HCT116 (cell line): ENCODE measurements at regions not wholly inside any gene's neighbourhood (a gene's known extent, or its start where the extent isn't known, plus 50 kb on each side); places are given as distances from the start of the nearest gene placed in this dataset.

ENCODE experiments used
- ATAC-seq: fragments of 200-7000 bp; cut with Tn5 transposase; 2 replicates; pipeline ENCODE4 v1.9.1; 2020; ENCODE audit warnings: mild to moderate bottlenecking, moderate library complexity
- BruUV-seq: library from RNA; stranded (reverse); fragments of 400-500 nt; replicated peaks from 2 replicates; lab custom pipeline; 2021; lab: Mats Ljungman, UMichigan
- CTCF ChIA-PET: fragments of 300-600 bp; sonication (Branson Sonifier 250); formaldehyde crosslinking; loops from one replicate; lab custom pipeline; 2021; ENCODE audit warnings: antibody characterized with exemption; lab: Charles Lee
- POLR2A ChIA-PET: fragments of 300-600, 350-600 bp; sonication (Branson Sonifier 250); formaldehyde crosslinking; loops from one replicate; lab custom pipeline; 2021; ENCODE audit warnings: antibody characterized with exemption; lab: Charles Lee
- RAD21 ChIA-PET, 2 experiments: fragments of 300-600 bp; sonication (Branson Sonifier 250); formaldehyde crosslinking; loops; one replicate each; lab custom pipeline; 2023; ENCODE audit warnings: low total read pairs in 2 of 2; ENCODE audit not compliant: uncharacterized antibody in 2 of 2, unreplicated experiment in 2 of 2, low non-redundant PET in 1 of 2; lab: Charles Lee
- DNase-seq: peaks from one replicate; pipeline ENCODE4 v3.0.0-alpha.2; 2010; ENCODE audit warnings: low read depth, low spot score
- H2AFZ ChIP-seq: fragments of 200-600 bp; shearing (Covaris generic), sonication (generic); 2 replicates; pipeline ENCODE4 v1.6.1; 2017; ENCODE audit warnings: low read depth, mixed run types, mixed read lengths, antibody characterized with exemption, low read length; ENCODE audit not compliant: poor library complexity, severe bottlenecking
- H3K27ac ChIP-seq: 2 replicates; pipeline ENCODE4 v1.5.1; 2012; ENCODE audit warnings: low read depth, low read length
- H3K27me3 ChIP-seq: fragments of 200-600 bp; sonication (generic); 2 replicates; pipeline ENCODE4 v1.6.1; 2016; ENCODE audit warnings: mixed run types, low read length, mixed read lengths; ENCODE audit not compliant: insufficient read depth
- H3K36me3 ChIP-seq, 2 experiments: fragments of 200-500 bp in 1 of 2; fragments of 200-600 bp in 1 of 2; sonication (Bioruptor generic) in 1 of 2; sonication (generic) in 1 of 2; 2 replicates each; pipeline versions ENCODE4 v1.5.1 to v1.6.1; 2014 to 2016; ENCODE audit warnings: low read length in 2 of 2, inconsistent platforms in 1 of 2, mixed read lengths in 1 of 2, mixed run types in 1 of 2; ENCODE audit not compliant: insufficient read depth in 2 of 2, control insufficient read depth in 1 of 2
- H3K4me1 ChIP-seq, 2 experiments: fragments of 200-600 bp in 1 of 2; sonication (generic) in 1 of 2; 2 replicates each; pipeline versions ENCODE4 v1.5.1 to v1.6.1; 2012 to 2017; ENCODE audit warnings: low read length in 2 of 2, inconsistent platforms in 1 of 2, mild to moderate bottlenecking in 1 of 2, mixed read lengths in 1 of 2, mixed run types in 1 of 2, moderate library complexity in 1 of 2; ENCODE audit not compliant: insufficient read depth in 2 of 2, control insufficient read depth in 1 of 2
- H3K4me2 ChIP-seq: fragments of 200-600 bp; sonication (generic); 2 replicates; pipeline ENCODE4 v1.6.1; 2017; ENCODE audit warnings: mixed run types, low read length, mixed read lengths
- H3K4me3 ChIP-seq, 2 experiments: fragments of 200-600 bp in 1 of 2; sonication (generic) in 1 of 2; replicated peaks in 1 of 2; 2 replicates each; pipeline ENCODE4 v1.5.1; 2011 to 2016; ENCODE audit warnings: low read length in 2 of 2, control low read depth in 1 of 2, low read depth in 1 of 2, mild to moderate bottlenecking in 1 of 2, mixed read lengths in 1 of 2, mixed run types in 1 of 2
- H3K79me2 ChIP-seq: fragments of 200-600 bp; sonication (generic); 2 replicates; pipeline ENCODE4 v1.6.1; 2017; ENCODE audit warnings: mild to moderate bottlenecking, mixed run types, low read length, moderate library complexity, mixed read lengths; ENCODE audit not compliant: insufficient read depth
- H3K9ac ChIP-seq: fragments of 200-600 bp; sonication (generic); 2 replicates; pipeline ENCODE4 v1.6.1; 2016; ENCODE audit warnings: low read length, mixed read lengths
- H3K9me2 ChIP-seq: fragments of 200-600 bp; sonication (generic), shearing (Covaris generic); 2 replicates; pipeline ENCODE4 v1.6.1; 2017; ENCODE audit warnings: mixed run types, mild to moderate bottlenecking, moderate library complexity; ENCODE audit not compliant: insufficient read depth
- H3K9me3 ChIP-seq, 2 experiments: fragments of 200-500 bp in 1 of 2; fragments of 200-600 bp in 1 of 2; sonication (Bioruptor generic) in 1 of 2; sonication (generic) in 1 of 2; 2 replicates each; pipeline ENCODE4 v1.6.1; 2014 to 2017; ENCODE audit warnings: low read length in 2 of 2, mixed read lengths in 2 of 2, inconsistent platforms in 1 of 2, low read depth in 1 of 2, mild to moderate bottlenecking in 1 of 2, mixed run types in 1 of 2, moderate library complexity in 1 of 2; ENCODE audit not compliant: control insufficient read depth in 1 of 2, insufficient read depth in 1 of 2
- H4K20me1 ChIP-seq: fragments of 200-600 bp; sonication (generic), shearing (Covaris generic); 2 replicates; pipeline ENCODE4 v1.6.1; 2017; ENCODE audit warnings: mixed run types, mild to moderate bottlenecking, moderate library complexity; ENCODE audit not compliant: insufficient read depth
- CEBPB ChIP-seq: IDR thresholded peaks from 2 replicates; pipeline ENCODE4 v1.6.1; 2012; ENCODE audit warnings: low read depth
- EZH2phosphoT487 ChIP-seq: fragments of 200-600 bp; IDR thresholded peaks from 2 replicates; pipeline ENCODE4 v1.6.1; 2018; ENCODE audit warnings: antibody characterized with exemption, borderline replicate concordance
- MAX ChIP-seq: IDR thresholded peaks from 2 replicates; pipeline ENCODE4 v1.6.1; 2012
- POLR2A ChIP-seq: IDR thresholded peaks from 2 replicates; pipeline ENCODE4 v1.7.0; 2011; ENCODE audit warnings: borderline replicate concordance; ENCODE audit not compliant: insufficient read depth, insufficient read length; ENCODE audit errors: extremely low read depth
- POLR2AphosphoS5 ChIP-seq: IDR thresholded peaks from 2 replicates; pipeline ENCODE4 v1.6.1; 2011; ENCODE audit warnings: mild to moderate bottlenecking, low read depth, low read length, moderate library complexity
- SIN3A ChIP-seq: IDR thresholded peaks from 2 replicates; pipeline ENCODE4 v1.6.1; 2012; ENCODE audit warnings: low read depth
- ZFX ChIP-seq: fragments of 450-650 bp; IDR thresholded peaks from 2 replicates; pipeline ENCODE4 v1.6.1; 2017
- intact Hi-C: fragments of 100-400 bp; cut with micrococcal nuclease; formaldehyde crosslinking; loops from 2 replicates; pipeline ENCODE4 v1.10.0; 2022
- TF ChIP-seq, protein P1 (sequence below), 3 experiments: fragments of 200-600 bp in 1 of 3; sonication (generic) in 1 of 3; IDR thresholded peaks in 2 of 3; conservative IDR thresholded peaks in 1 of 3; 2 replicates each; pipeline ENCODE4 v1.5.1; 2012 to 2017; ENCODE audit warnings: low read depth in 2 of 3, low read length in 2 of 3, antibody characterized with exemption in 1 of 3, borderline replicate concordance in 1 of 3, control low read depth in 1 of 3, mild to moderate bottlenecking in 1 of 3, mixed read lengths in 1 of 3, mixed run types in 1 of 3, moderate library complexity in 1 of 3; ENCODE audit not compliant: insufficient read depth in 1 of 3
- TF ChIP-seq, protein P2 (sequence below): IDR thresholded peaks from 2 replicates; pipeline ENCODE4 v1.6.1; 2011; ENCODE audit warnings: mild to moderate bottlenecking, low read length, moderate library complexity; ENCODE audit not compliant: insufficient replicate concordance; ENCODE audit errors: extremely low read depth

DNA sequence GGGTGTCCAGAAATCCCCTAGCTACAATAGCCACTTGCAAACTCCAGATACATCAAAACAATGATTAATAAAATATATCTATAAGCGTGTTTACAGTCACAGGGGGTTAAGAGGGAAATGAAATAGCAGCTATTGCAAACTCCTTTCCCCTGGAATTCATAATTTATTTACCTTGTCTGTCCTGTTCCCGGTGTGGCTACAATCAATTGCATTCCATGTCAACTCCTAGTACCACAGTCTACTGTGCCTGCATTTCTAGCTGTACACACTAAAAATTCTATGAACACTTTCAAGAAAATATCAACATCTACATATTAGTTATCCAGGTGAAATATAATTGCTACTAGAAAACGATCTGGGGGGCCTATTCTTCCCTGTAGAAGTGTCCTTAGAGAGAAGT lies 217.6 kb downstream of the ELAVL2 start:
- H4K20me1 ChIP-seq, result no peaks in the 10 kb centered on the region
- TF ChIP-seq, protein P1, sequence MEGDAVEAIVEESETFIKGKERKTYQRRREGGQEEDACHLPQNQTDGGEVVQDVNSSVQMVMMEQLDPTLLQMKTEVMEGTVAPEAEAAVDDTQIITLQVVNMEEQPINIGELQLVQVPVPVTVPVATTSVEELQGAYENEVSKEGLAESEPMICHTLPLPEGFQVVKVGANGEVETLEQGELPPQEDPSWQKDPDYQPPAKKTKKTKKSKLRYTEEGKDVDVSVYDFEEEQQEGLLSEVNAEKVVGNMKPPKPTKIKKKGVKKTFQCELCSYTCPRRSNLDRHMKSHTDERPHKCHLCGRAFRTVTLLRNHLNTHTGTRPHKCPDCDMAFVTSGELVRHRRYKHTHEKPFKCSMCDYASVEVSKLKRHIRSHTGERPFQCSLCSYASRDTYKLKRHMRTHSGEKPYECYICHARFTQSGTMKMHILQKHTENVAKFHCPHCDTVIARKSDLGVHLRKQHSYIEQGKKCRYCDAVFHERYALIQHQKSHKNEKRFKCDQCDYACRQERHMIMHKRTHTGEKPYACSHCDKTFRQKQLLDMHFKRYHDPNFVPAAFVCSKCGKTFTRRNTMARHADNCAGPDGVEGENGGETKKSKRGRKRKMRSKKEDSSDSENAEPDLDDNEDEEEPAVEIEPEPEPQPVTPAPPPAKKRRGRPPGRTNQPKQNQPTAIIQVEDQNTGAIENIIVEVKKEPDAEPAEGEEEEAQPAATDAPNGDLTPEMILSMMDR (IDR thresholded peaks at IDR 0.05 in 2 of 3, conservative IDR thresholded peaks at IDR 0.05 in 1 of 3; ENCODE audit: borderline replicate concordance in 1 of 3, insufficient read depth in 1 of 3, low read depth in 2 of 3, low read length in 2 of 3), result no peak
- TF ChIP-seq MAX (no peak), POLR2A (no peak), POLR2AphosphoS5 (no peak), SIN3A (no peak), ZFX (no peak), EZH2phosphoT487 (no peak), CEBPB (no peak)
- TF ChIP-seq, protein P2, sequence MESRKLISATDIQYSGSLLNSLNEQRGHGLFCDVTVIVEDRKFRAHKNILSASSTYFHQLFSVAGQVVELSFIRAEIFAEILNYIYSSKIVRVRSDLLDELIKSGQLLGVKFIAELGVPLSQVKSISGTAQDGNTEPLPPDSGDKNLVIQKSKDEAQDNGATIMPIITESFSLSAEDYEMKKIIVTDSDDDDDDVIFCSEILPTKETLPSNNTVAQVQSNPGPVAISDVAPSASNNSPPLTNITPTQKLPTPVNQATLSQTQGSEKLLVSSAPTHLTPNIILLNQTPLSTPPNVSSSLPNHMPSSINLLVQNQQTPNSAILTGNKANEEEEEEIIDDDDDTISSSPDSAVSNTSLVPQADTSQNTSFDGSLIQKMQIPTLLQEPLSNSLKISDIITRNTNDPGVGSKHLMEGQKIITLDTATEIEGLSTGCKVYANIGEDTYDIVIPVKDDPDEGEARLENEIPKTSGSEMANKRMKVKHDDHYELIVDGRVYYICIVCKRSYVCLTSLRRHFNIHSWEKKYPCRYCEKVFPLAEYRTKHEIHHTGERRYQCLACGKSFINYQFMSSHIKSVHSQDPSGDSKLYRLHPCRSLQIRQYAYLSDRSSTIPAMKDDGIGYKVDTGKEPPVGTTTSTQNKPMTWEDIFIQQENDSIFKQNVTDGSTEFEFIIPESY, result no peak
- DNase-seq (no peak), ATAC-seq (no peak)
- no peak overlapping the region for H3K27ac ChIP-seq
- ChIA-PET POLR2A (no interaction called here), CTCF (no interaction called here), RAD21 (no interaction called here)
- no peak overlapping the region for H3K4me3 ChIP-seq
- H3K9ac ChIP-seq, result no peak overlapping the region
- H3K36me3 ChIP-seq, result no peaks in the 10 kb centered on the region
- no peaks in the 10 kb centered on the region for H3K27me3 ChIP-seq
- peaks cover 3 to 10% of the 10 kb centered on the region in 2 experiments; a peak in 2 of 4 replicates for H3K9me3 ChIP-seq
- H3K4me1 ChIP-seq, result no peaks in the 10 kb centered on the region
- H2AFZ ChIP-seq, result no peak overlapping the region
- H3K4me2 ChIP-seq, result no peak overlapping the region
- no peaks in the 10 kb centered on the region for H3K9me2 ChIP-seq
- BruUV-seq, result no TSS peak
- intact Hi-C loops, result no loop called here
- H3K79me2 ChIP-seq, result no peaks in the 10 kb centered on the region
